ENCODE measurements at regions not wholly inside any gene's neighbourhood (a gene's known extent, or its start where the extent isn't known, plus 50 kb on each side); places are given as distances from the start of the nearest gene placed in this dataset.

- Histone ChIP-seq H3K27ac (replicated peaks; ENCODE audit: low read length) (no peak overlapping the region), H4K91ac (ENCODE audit: low read depth, low read length, poor library complexity) (no peak overlapping the region), H3K79me1 (ENCODE audit: low read depth, low read length) (no peaks in the 10 kb centered on the region), H2AFZ (ENCODE audit: low read length) (peak overlapping the region; percentile 25), H3K23ac (ENCODE audit: low read depth, low read length, poor library complexity) (no peak overlapping the region), H3K4ac (ENCODE audit: low read length) (no peak overlapping the region), H3K4me3 (ENCODE audit: low read length in 2 of 2) (peak overlapping the region; percentile 39 to 73), H3K27me3 (ENCODE audit: control insufficient read depth in 3 of 3, insufficient read depth in 3 of 3, low read depth in 1 of 3, low read length in 3 of 3) (peaks cover 0 to 33% (median 21%) of the 10 kb centered on the region in 3 experiments), H2BK120ac (ENCODE audit: low read depth, low read length) (no peak overlapping the region), H3K18ac (ENCODE audit: low read length) (no peak overlapping the region), H2BK5ac (ENCODE audit: low read length) (no peak overlapping the region), H3K4me2 (ENCODE audit: insufficient read depth, low read length, poor library complexity, severe bottlenecking) (peak overlapping the region; percentile 29), H2BK15ac (ENCODE audit: low read length) (no peak overlapping the region), H3K14ac (ENCODE audit: low read length) (no peak overlapping the region), H2BK12ac (ENCODE audit: low read length) (no peak overlapping the region), H3K9ac (ENCODE audit: low read depth, low read length, poor library complexity) (no peak overlapping the region), H2AK5ac (ENCODE audit: low read depth, low read length) (no peak overlapping the region), H3K4me1 (ENCODE audit: control insufficient read depth in 2 of 2, insufficient read depth in 1 of 2, low read depth in 1 of 2, low read length in 2 of 2) (no peaks in the 10 kb centered on the region), H3K36me3 (replicated peaks in 1 of 2; ENCODE audit: control insufficient read depth in 2 of 2, insufficient read depth in 2 of 2, low read length in 2 of 2) (no peaks in the 10 kb centered on the region), H3K9me3 (replicated peaks in 1 of 2; ENCODE audit: control insufficient read depth in 2 of 2, insufficient read depth in 1 of 2, low read depth in 1 of 2, low read length in 2 of 2) (no peaks in the 10 kb centered on the region), H4K8ac (ENCODE audit: low read depth, low read length) (no peak overlapping the region)
- no peak for DNase-seq (ENCODE audit: low spot score)
- no CpG with 5 or more reads among the region's 33 CpGs for WGBS, 2 donors (ENCODE audit: extremely low coverage in 2 of 2, insufficient read length in 2 of 2, insufficient replicate concordance in 1 of 2)
Observed at GRCh38 chr6:28757429-28758045, 166.2 kb downstream of the TRIM27 start.

GRCh38 chr6:28758046-28758817 lies 165.6 kb downstream of the TRIM27 start:
- Histone ChIP-seq H3K9ac (ENCODE audit: low read depth, low read length, poor library complexity) (no peak overlapping the region), H4K91ac (ENCODE audit: low read depth, low read length, poor library complexity) (no peak overlapping the region), H3K27ac (replicated peaks; ENCODE audit: low read length) (no peak overlapping the region), H3K4me3 (ENCODE audit: low read length in 2 of 2) (peak overlapping the region; percentile 39 to 73), H2BK12ac (ENCODE audit: low read length) (no peak overlapping the region), H2BK15ac (ENCODE audit: low read length) (no peak overlapping the region), H3K9me3 (replicated peaks in 1 of 2; ENCODE audit: control insufficient read depth in 2 of 2, insufficient read depth in 1 of 2, low read depth in 1 of 2, low read length in 2 of 2) (no peaks in the 10 kb centered on the region), H3K14ac (ENCODE audit: low read length) (no peak overlapping the region), H2AFZ (ENCODE audit: low read length) (peak overlapping the region; percentile 25), H3K79me1 (ENCODE audit: low read depth, low read length) (no peaks in the 10 kb centered on the region), H3K36me3 (replicated peaks in 1 of 2; ENCODE audit: control insufficient read depth in 2 of 2, insufficient read depth in 2 of 2, low read length in 2 of 2) (no peaks in the 10 kb centered on the region), H2BK5ac (ENCODE audit: low read length) (no peak overlapping the region), H2BK120ac (ENCODE audit: low read depth, low read length) (no peak overlapping the region), H3K18ac (ENCODE audit: low read length) (no peak overlapping the region), H3K4ac (ENCODE audit: low read length) (no peak overlapping the region), H3K23ac (ENCODE audit: low read depth, low read length, poor library complexity) (no peak overlapping the region), H4K8ac (ENCODE audit: low read depth, low read length) (no peak overlapping the region), H3K4me2 (ENCODE audit: insufficient read depth, low read length, poor library complexity, severe bottlenecking) (peak overlapping the region; percentile 29), H3K27me3 (ENCODE audit: control insufficient read depth in 3 of 3, insufficient read depth in 3 of 3, low read depth in 1 of 3, low read length in 3 of 3) (peaks cover 0 to 39% (median 21%) of the 10 kb centered on the region in 3 experiments), H2AK5ac (ENCODE audit: low read depth, low read length) (no peak overlapping the region), H3K4me1 (ENCODE audit: control insufficient read depth in 2 of 2, insufficient read depth in 1 of 2, low read depth in 1 of 2, low read length in 2 of 2) (no peaks in the 10 kb centered on the region)
- WGBS, 2 donors (ENCODE audit: extremely low coverage in 2 of 2, insufficient read length in 2 of 2, insufficient replicate concordance in 1 of 2): no CpG with 5 or more reads among the region's 19 CpGs
- DNase-seq (ENCODE audit: low spot score): no peak

- H3K4me2 ChIP-seq (ENCODE audit: insufficient read depth, low read length, poor library complexity, severe bottlenecking): no peak overlapping the region
- no peak overlapping the region for H4K8ac ChIP-seq (ENCODE audit: low read depth, low read length)
- H3K27ac ChIP-seq (replicated peaks; ENCODE audit: low read length): no peak overlapping the region
- no peak for DNase-seq (ENCODE audit: low spot score)
- no peak overlapping the region for H3K4ac ChIP-seq (ENCODE audit: low read length)
- no peak overlapping the region for H2AK5ac ChIP-seq (ENCODE audit: low read depth, low read length)
- peaks cover 2 to 45% (median 26%) of the 10 kb centered on the region in 3 experiments for H3K27me3 ChIP-seq (ENCODE audit: control insufficient read depth in 3 of 3, insufficient read depth in 3 of 3, low read depth in 1 of 3, low read length in 3 of 3)
- H3K23ac ChIP-seq (ENCODE audit: low read depth, low read length, poor library complexity): no peak overlapping the region
- no peaks in the 10 kb centered on the region for H3K4me1 ChIP-seq (ENCODE audit: control insufficient read depth in 2 of 2, insufficient read depth in 1 of 2, low read depth in 1 of 2, low read length in 2 of 2)
- H2BK120ac ChIP-seq (ENCODE audit: low read depth, low read length): no peak overlapping the region
- no peak overlapping the region for H2BK5ac ChIP-seq (ENCODE audit: low read length)
- no peak overlapping the region for H2AFZ ChIP-seq (ENCODE audit: low read length)
- WGBS, 2 donors (ENCODE audit: extremely low coverage in 2 of 2, insufficient read length in 2 of 2, insufficient replicate concordance in 1 of 2): 100% methylated on average over 2 of the region's 6 CpGs
- H2BK12ac ChIP-seq (ENCODE audit: low read length): no peak overlapping the region
- H3K14ac ChIP-seq (ENCODE audit: low read length): no peak overlapping the region
- no peak overlapping the region for H2BK15ac ChIP-seq (ENCODE audit: low read length)
- H3K9me3 ChIP-seq (replicated peaks in 1 of 2; ENCODE audit: control insufficient read depth in 2 of 2, insufficient read depth in 1 of 2, low read depth in 1 of 2, low read length in 2 of 2): no peaks in the 10 kb centered on the region
- no peak overlapping the region for H3K4me3 ChIP-seq (ENCODE audit: low read length in 2 of 2)
- H3K79me1 ChIP-seq (ENCODE audit: low read depth, low read length): no peaks in the 10 kb centered on the region
- no peak overlapping the region for H3K18ac ChIP-seq (ENCODE audit: low read length)
- H3K9ac ChIP-seq (ENCODE audit: low read depth, low read length, poor library complexity): no peak overlapping the region
- H3K36me3 ChIP-seq (replicated peaks in 1 of 2; ENCODE audit: control insufficient read depth in 2 of 2, insufficient read depth in 2 of 2, low read length in 2 of 2): no peaks in the 10 kb centered on the region
- H4K91ac ChIP-seq (ENCODE audit: low read depth, low read length, poor library complexity): no peak overlapping the region
Observed at GRCh38 chr6:28758818-28759235, 165.0 kb downstream of the TRIM27 start.

GRCh38 chr6:28764014-28764723 lies 159.6 kb downstream of the TRIM27 start:
- Histone ChIP-seq H4K91ac (ENCODE audit: low read depth, low read length, poor library complexity) (no peak overlapping the region), H3K27ac (replicated peaks; ENCODE audit: low read length) (no peak overlapping the region), H2AFZ (ENCODE audit: low read length) (no peak overlapping the region), H3K36me3 (replicated peaks in 1 of 2; ENCODE audit: control insufficient read depth in 2 of 2, insufficient read depth in 2 of 2, low read length in 2 of 2) (no peaks in the 10 kb centered on the region), H3K4me1 (ENCODE audit: control insufficient read depth in 2 of 2, insufficient read depth in 1 of 2, low read depth in 1 of 2, low read length in 2 of 2) (no peaks in the 10 kb centered on the region), H2AK5ac (ENCODE audit: low read depth, low read length) (no peak overlapping the region), H2BK5ac (ENCODE audit: low read length) (no peak overlapping the region), H3K27me3 (ENCODE audit: control insufficient read depth in 3 of 3, insufficient read depth in 3 of 3, low read depth in 1 of 3, low read length in 3 of 3) (peaks cover 22 to 70% (median 63%) of the 10 kb centered on the region in 3 experiments), H3K4me2 (ENCODE audit: insufficient read depth, low read length, poor library complexity, severe bottlenecking) (no peak overlapping the region), H2BK120ac (ENCODE audit: low read depth, low read length) (no peak overlapping the region), H3K4ac (ENCODE audit: low read length) (no peak overlapping the region), H3K14ac (ENCODE audit: low read length) (no peak overlapping the region), H3K9ac (ENCODE audit: low read depth, low read length, poor library complexity) (no peak overlapping the region), H3K9me3 (replicated peaks in 1 of 2; ENCODE audit: control insufficient read depth in 2 of 2, insufficient read depth in 1 of 2, low read depth in 1 of 2, low read length in 2 of 2) (peaks cover 0 to 9% of the 10 kb centered on the region in 2 donors), H2BK15ac (ENCODE audit: low read length) (no peak overlapping the region), H3K4me3 (ENCODE audit: low read length in 2 of 2) (no peak overlapping the region), H2BK12ac (ENCODE audit: low read length) (no peak overlapping the region), H3K23ac (ENCODE audit: low read depth, low read length, poor library complexity) (no peak overlapping the region), H4K8ac (ENCODE audit: low read depth, low read length) (no peak overlapping the region), H3K79me1 (ENCODE audit: low read depth, low read length) (no peaks in the 10 kb centered on the region), H3K18ac (ENCODE audit: low read length) (no peak overlapping the region)
- DNase-seq (ENCODE audit: low spot score): no peak
- no CpG with 5 or more reads among the region's 27 CpGs for WGBS, 2 donors (ENCODE audit: extremely low coverage in 2 of 2, insufficient read length in 2 of 2, insufficient replicate concordance in 1 of 2)

Data from neuronal stem cell (in vitro differentiated cells).